HG03196 (cell line): ENCODE measurements at regions not wholly inside any gene's neighbourhood (a gene's known extent, or its start where the extent isn't known, plus 50 kb on each side); places are given as distances from the start of the nearest gene placed in this dataset.

Experiments
- ATAC-seq: cut with Tn5 transposase; IDR thresholded peaks from one replicate; pipeline ENCODE4 v1.9.1; 2021; ENCODE audit not compliant: unreplicated experiment

- ATAC-seq, result no peak
Observed at GRCh38 chr12:132426349-132427173, 63.4 kb upstream of the FBRSL1 start.

DNA sequence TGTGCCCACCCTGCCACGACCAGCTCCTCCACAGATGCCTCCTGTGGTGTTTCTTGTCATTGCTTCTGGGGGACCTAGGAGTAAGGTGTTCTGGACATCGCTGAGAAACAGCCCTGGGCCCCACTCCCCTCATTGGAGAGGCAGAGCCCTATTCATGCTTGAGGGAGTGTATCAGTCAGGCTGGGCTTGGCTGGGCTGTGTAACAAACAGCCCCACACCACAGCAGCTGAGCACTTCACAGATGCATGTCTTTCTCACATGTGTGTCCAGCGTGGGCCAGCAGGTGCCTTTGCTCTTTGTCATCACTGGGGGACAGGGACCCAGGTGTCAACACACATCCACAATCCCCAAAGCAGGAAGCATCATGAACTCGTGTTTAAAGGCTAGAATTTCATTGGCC lies 65.1 kb upstream of the FBRSL1 start:
- no peak for ATAC-seq

GRCh38 chr12:132423820-132424645 lies 65.9 kb upstream of the FBRSL1 start:
- no peak for ATAC-seq

DNA sequence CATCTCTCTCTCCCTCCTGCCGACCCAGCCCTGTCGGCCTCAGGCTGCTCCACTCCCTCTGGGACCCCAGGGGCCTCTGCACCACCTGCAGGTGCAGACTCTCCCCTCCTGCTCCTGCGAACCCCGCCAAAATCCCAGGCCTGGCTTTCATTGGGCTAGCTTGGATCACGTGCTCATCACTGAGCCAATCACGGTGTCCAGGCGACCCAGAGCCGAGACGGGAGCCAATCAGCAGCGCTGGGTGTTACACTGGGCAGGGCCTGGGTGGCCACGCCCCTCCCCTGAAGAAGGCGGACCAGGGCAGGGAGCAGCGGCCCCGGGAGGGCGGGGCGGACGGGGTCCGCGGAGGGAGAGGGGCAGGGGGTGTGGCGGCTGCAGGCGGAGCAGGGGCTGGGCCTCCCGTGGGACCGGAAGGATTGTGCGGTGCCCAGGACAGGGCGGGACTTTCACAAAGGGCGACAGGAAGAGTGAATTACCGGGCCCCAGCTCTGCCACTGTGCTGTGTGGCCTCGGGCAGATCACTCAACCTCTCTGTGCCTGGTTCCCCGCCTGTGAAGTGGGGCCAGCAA lies 66.6 kb upstream of the FBRSL1 start:
- no peak for ATAC-seq

DNA sequence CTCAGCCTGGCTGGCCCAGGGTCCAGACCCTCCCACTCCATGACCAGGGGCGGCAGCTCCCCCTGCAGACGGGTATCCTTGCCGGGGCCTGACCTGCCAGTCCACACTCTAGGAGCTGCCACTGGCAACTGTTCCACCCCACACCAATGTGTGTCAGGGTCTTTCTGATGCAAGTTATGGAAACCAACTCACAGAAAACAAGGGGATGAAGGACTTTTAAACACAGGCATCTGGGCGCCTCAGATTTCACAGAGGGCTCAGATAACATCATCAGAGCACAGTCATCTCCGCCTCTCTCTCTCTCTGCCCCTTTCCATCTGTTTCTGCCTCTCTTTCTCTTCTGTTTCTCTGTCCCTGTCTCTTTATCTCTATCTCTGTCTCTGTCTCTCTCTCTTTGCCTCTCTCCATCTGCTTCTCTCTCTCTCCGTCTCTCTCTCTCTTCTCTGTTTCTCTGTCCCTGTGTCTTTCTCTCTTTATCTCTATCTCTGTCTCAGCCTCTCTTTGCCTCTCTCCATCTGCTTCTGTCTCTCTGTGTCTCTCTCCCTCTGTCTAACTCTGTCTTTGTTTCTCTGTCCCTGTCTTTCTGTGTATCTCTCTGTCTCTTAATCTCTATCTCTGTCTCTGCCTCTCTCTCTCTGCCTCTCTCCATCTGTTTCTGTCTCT lies 67.4 kb upstream of the FBRSL1 start:
- ATAC-seq, result no peak

DNA sequence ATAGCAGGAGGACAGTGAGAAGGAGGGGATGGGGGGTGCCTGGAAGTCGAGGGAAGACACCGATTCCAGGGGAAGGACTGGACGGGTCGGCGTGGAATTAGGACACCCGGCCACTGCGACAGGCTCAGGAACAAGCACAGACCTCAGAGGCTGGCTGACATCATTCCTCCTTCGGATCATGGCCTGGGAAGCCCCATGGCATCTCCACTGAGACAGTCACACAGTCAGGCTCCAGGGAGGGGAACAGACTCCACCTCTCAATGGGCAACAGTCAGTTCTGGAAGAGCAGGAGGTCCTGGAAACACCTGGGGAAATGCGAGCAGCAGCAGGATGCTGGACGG lies 67.9 kb upstream of the FBRSL1 start:
- no peak for ATAC-seq

GRCh38 chr12:132419631-132420246 lies 70.2 kb upstream of the FBRSL1 start:
- ATAC-seq, result no peak

DNA sequence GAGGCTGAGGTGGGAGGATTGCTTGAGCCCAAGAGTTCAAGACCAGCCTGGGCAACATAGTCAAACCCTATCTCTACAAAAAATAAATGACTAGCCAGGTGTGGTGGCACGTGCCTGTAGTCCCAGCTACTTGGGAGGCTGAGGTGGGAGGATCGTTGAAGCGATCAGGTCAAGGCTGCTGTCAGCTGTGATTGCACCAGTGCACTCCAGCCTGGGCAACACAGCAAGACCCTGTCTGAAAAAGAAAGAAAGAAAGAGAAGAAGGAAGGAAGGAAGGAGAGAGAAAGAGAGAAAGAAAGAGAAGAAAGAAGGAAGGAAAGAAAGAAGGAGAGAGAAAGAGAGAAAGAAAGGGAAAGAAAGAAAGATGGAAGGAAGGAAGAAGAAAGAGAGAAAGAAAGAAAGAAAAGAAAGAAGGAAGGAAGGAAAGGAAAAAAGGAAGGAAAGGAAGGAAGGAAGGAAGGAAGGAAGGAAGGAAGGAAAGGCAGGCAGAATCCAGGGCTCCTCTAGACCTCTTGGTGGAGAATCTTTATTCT lies 71.5 kb upstream of the FBRSL1 start:
- ATAC-seq, result no peak

GRCh38 chr12:132417741-132418140 lies 72.2 kb upstream of the FBRSL1 start:
- no peak for ATAC-seq

DNA sequence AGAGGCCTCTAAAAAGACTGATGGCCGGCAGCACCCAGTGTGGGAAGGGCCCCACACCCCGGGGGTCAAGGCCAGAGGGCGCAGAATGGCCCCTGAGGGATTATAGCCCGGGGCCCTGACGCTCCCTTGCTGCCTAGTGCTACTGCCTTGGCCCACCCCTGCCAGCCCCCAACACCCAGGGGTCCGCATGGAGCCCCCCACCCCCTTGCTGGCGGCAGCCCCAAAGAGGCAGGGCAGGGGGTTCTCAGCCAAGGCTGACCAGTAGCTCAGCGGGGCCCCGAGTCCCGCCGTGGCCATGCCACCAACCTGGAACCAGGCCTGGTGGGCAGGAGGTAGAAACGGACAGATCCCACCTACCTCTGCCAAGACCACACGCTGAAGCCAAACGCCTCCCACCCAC lies 73.1 kb upstream of the FBRSL1 start:
- ATAC-seq, result no peak

GRCh38 chr12:132416121-132416673 lies 73.8 kb upstream of the FBRSL1 start:
- ATAC-seq, result no peak

- no peak for ATAC-seq
Observed at GRCh38 chr12:132415327-132416120, 74.4 kb upstream of the FBRSL1 start.

DNA sequence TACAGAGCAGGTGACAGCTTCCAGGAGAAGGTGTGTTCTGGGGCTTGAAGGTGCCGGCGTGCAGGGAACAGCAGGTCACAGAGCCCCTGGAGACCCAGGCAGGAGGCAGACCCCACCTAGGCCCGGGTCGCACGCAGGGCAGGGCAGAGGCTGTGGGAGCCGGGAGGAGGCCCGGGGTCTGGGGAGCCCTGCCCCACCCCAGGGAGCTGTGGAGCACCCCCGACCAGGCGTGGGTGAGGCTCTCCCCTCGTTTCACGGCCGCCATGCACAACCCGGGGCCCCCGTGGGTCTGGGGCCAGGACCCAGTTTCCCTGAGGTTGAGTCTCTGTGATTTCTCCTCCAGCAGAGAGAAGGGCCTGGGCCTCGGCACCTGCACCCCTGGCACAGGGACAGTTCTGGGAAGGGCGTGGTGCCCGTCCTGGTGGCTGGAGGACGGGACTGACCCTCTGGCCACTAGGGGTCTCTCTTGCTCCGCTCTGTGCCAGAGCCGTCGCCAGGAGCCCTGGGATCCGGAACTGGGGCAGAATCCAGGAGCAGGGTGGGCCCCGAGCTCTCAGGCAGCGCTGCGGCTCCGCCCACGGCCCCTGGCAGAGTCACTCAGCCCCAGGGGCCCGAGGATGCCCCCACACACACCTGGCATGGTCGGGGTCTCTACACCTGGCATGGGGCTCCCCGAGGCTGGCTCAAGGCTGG lies 75.2 kb upstream of the FBRSL1 start:
- ATAC-seq, result peak; percentile 51

GRCh38 chr12:132413931-132414588 lies 75.9 kb upstream of the FBRSL1 start:
- ATAC-seq, result no peak

GRCh38 chr12:132411457-132411856 lies 78.5 kb upstream of the FBRSL1 start:
- no peak for ATAC-seq

DNA sequence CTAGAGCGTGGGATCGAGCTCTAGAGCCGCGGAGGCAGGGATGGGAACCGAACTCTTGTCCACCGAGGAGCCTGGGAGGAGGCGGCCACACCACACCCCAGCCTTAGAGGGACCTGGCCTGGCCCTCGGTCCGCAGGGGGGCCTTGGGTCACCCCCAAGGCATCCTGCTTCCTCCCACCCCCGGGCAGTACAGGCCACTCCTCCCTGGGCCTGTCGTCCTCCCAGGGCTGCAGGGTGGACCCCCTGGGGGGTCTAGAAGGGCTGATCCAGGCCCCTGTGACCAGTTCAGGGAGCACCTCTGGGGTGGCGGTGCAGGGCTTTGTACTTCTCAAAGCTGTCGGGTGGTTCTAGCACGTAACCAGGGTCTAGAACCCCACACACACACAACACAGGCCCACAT lies 79.1 kb upstream of the FBRSL1 start:
- ATAC-seq, result no peak

DNA sequence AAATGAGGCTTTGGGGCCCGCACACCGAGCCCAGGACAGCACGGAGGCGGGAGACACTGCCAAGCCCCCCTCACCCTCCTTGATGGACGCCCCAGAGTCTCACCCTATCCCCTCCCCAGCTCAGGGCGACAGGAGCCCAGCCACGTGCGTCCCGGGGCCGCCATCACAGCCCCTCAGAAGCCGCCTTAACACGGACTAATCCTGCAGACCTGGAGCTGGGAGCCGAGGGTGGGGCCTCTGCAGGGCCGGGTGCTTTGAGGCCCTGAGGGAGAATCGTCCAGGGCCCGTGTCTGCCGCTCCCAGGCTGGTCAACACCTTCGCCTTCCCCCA lies 79.7 kb upstream of the FBRSL1 start:
- ATAC-seq, result no peak

GRCh38 chr12:132409495-132410295 lies 80.3 kb upstream of the FBRSL1 start:
- ATAC-seq, result no peak
